ENCODE measurements at regions not wholly inside any gene's neighbourhood (a gene's known extent, or its start where the extent isn't known, plus 50 kb on each side); places are given as distances from the start of the nearest gene placed in this dataset.
A peak's percentile ranks its signal among the peaks of the same experiment; 100 is the strongest.

- H2BK12ac ChIP-seq (ENCODE audit: insufficient read length, low read depth, low read length): no peak overlapping the region
- H3K4me2 ChIP-seq (ENCODE audit: insufficient read depth, insufficient read length, low read length): no peak overlapping the region
- H3K18ac ChIP-seq (ENCODE audit: insufficient read length, low read depth, low read length): no peak overlapping the region
- Mint-ChIP-seq H3K4me3 (no peak overlapping the region), H3K36me3 (ENCODE audit: insufficient read depth in 1 of 3, low read depth in 3 of 3) (peaks cover 0 to 3% (median 2%) of the 10 kb centered on the region in 3 experiments; a peak in 5 of 7 replicates), H3K27me3 (ENCODE audit: low read depth) (no peaks in the 10 kb centered on the region), H3K9me3 (peaks cover 4 to 5% of the 10 kb centered on the region in 2 experiments), H3K27ac (peak overlapping the region in 1 of 3 experiments; percentile 33; a peak in 2 of 7 replicates), H3K4me1 (peaks cover 15 to 19% of the 10 kb centered on the region in 2 experiments)
- no peaks in the 10 kb centered on the region for H3K23me2 ChIP-seq (ENCODE audit: insufficient read length, low read depth, low read length, poor library complexity, severe bottlenecking)
- no peak overlapping the region for H3K14ac ChIP-seq (ENCODE audit: insufficient read depth, low read length)
- H2BK20ac ChIP-seq (ENCODE audit: low read depth, low read length, poor library complexity, severe bottlenecking): no peak overlapping the region
- H2AK5ac ChIP-seq (ENCODE audit: insufficient read length, low read length): no peak overlapping the region
- no peak overlapping the region for H3T11ph ChIP-seq (ENCODE audit: low read length)
- H3K4me1 ChIP-seq (ENCODE audit: insufficient read depth, low read length): peaks cover 10% of the 10 kb centered on the region
- no peaks in the 10 kb centered on the region for H3K27me3 ChIP-seq (ENCODE audit: insufficient read depth, low read length)
- H4K8ac ChIP-seq (replicated peaks; ENCODE audit: insufficient read length, low read depth, low read length): no peak overlapping the region
- no peaks in the 10 kb centered on the region for H3K79me2 ChIP-seq (ENCODE audit: insufficient read depth, low read length)
- H3K23ac ChIP-seq (ENCODE audit: insufficient read length, low read depth, low read length): no peak overlapping the region
- H4K20me1 ChIP-seq (ENCODE audit: control insufficient read depth, insufficient read depth, insufficient read length): no peaks in the 10 kb centered on the region
- H2BK15ac ChIP-seq (ENCODE audit: low read depth, low read length): no peak overlapping the region
- no peaks in the 10 kb centered on the region for H3K9me3 ChIP-seq (ENCODE audit: control insufficient read depth, low read depth, low read length)
- no peak overlapping the region for H3K27ac ChIP-seq (ENCODE audit: insufficient read length, low read depth, low read length)
- H3K79me1 ChIP-seq (ENCODE audit: insufficient read depth, low read depth, low read length, poor library complexity, severe bottlenecking): no peaks in the 10 kb centered on the region
- no peak overlapping the region for H3K56ac ChIP-seq (ENCODE audit: insufficient read length, low read depth, low read length)
- TF ChIP-seq CTCF (conservative IDR thresholded peaks at IDR 0.05): peak; percentile 50; the same call in 2 of the 3 replicates
- H2AFZ ChIP-seq (ENCODE audit: low read length): no peak overlapping the region
- no peak overlapping the region for H3K4ac ChIP-seq (ENCODE audit: low read depth, low read length)
- no CpG with 5 or more reads among the region's 1 CpG for WGBS (ENCODE audit: extremely low coverage, insufficient read length, low lambda C conversion rate)
- no peak for DNase-seq
- no peak overlapping the region for H3K9ac ChIP-seq (ENCODE audit: extremely low read depth, insufficient read length, low read length)
- H2BK120ac ChIP-seq (ENCODE audit: low read depth, low read length, poor library complexity, severe bottlenecking): no peak overlapping the region
- no peak overlapping the region for H4K91ac ChIP-seq (ENCODE audit: insufficient read length, low read depth, low read length)
- no peak overlapping the region for H4K5ac ChIP-seq (ENCODE audit: insufficient read length, low read depth, low read length)
- no peak overlapping the region for H2BK5ac ChIP-seq (ENCODE audit: insufficient read length, low read length)
These were observed 618.7 kb downstream of the DIAPH3 start for GRCh38 chr13:59545007-59545406.
